Lower leg skin (tissue), 3 donors: ENCODE measurements at regions not wholly inside any gene's neighbourhood (a gene's known extent, or its start where the extent isn't known, plus 50 kb on each side); places are given as distances from the start of the nearest gene placed in this dataset.
"Not testable (repeated sequence)": the region's sequence is repeated elsewhere in the genome, so short reads cannot be mapped to it uniquely, and the experiment has no call there.

Experiments used
- POLR2A ChIP-seq, 2 donors: fragments of 450-650 bp; IDR thresholded peaks; one replicate each; pipeline ENCODE4 v1.6.1; 2016 to 2017; ENCODE audit warnings: antibody characterized with exemption in 2 of 2, mild to moderate bottlenecking in 1 of 2, moderate library complexity in 1 of 2
- TF ChIP-seq, protein P1 (sequence below), 3 donors: fragments of 450-650 bp; IDR thresholded peaks; one replicate each; pipeline ENCODE4 v1.5.1; 2016; ENCODE audit warnings: antibody characterized with exemption in 3 of 3, mild to moderate bottlenecking in 3 of 3, moderate library complexity in 2 of 3

DNA sequence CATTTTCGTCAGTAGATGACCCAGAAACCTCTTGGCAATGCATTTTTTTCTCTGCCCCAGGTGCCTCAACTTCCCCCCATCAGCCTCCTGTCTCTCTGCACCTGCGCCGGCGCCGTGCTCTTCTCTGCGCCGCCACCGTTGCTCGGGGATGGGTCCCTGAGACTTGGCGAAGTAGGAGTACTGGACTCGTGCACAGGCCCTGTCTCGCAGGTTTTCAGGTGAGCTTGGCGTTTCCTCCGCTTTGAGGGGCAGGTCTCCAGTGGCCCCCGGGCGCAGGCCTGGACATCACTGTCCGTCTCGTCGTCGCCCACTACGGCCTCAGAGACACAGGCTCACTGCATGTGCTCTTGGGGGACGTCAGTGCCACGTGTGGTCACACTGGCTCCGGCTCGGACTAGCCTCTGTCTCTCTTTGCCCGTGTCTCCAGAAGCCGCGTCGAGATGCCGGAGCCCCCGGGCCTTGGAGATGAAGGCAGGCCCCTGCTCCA is 168.8 kb upstream of the ZNG1F start:
- not testable (repeated sequence) for TF ChIP-seq POLR2A (IDR thresholded peaks at IDR 0.05)
- TF ChIP-seq, protein P1, sequence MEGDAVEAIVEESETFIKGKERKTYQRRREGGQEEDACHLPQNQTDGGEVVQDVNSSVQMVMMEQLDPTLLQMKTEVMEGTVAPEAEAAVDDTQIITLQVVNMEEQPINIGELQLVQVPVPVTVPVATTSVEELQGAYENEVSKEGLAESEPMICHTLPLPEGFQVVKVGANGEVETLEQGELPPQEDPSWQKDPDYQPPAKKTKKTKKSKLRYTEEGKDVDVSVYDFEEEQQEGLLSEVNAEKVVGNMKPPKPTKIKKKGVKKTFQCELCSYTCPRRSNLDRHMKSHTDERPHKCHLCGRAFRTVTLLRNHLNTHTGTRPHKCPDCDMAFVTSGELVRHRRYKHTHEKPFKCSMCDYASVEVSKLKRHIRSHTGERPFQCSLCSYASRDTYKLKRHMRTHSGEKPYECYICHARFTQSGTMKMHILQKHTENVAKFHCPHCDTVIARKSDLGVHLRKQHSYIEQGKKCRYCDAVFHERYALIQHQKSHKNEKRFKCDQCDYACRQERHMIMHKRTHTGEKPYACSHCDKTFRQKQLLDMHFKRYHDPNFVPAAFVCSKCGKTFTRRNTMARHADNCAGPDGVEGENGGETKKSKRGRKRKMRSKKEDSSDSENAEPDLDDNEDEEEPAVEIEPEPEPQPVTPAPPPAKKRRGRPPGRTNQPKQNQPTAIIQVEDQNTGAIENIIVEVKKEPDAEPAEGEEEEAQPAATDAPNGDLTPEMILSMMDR (IDR thresholded peaks at IDR 0.05) = not testable (repeated sequence)
